Lower leg skin (tissue), 3 donors: ENCODE measurements at regions not wholly inside any gene's neighbourhood (a gene's known extent, or its start where the extent isn't known, plus 50 kb on each side); places are given as distances from the start of the nearest gene placed in this dataset.

ENCODE experiments used
- POLR2A ChIP-seq, 2 donors: fragments of 450-650 bp; IDR thresholded peaks; one replicate each; pipeline ENCODE4 v1.6.1; 2016 to 2017; ENCODE audit warnings: antibody characterized with exemption in 2 of 2, mild to moderate bottlenecking in 1 of 2, moderate library complexity in 1 of 2
- TF ChIP-seq, protein P1 (sequence below), 3 donors: fragments of 450-650 bp; IDR thresholded peaks; one replicate each; pipeline ENCODE4 v1.5.1; 2016; ENCODE audit warnings: antibody characterized with exemption in 3 of 3, mild to moderate bottlenecking in 3 of 3, moderate library complexity in 2 of 3

DNA sequence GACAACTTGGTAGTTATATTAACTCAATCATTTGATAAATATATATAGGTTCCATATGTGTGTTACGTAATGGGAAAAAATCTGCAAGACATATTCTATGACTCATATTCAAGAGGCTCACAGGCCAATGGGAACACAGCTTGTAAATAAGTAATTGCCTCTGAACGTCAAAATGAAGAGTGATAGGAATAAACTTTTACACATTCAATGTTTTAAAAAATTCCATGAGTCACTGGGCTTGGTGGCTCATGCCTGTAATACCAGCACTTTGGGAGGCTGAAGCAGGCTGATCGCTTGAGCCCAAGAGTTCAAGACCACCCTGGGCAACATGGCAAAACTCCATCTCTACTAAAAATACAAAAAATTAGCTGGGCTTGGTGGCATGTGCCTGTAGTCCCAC lies 209.4 kb upstream of the MCHR2 start:
- TF ChIP-seq, protein P1, sequence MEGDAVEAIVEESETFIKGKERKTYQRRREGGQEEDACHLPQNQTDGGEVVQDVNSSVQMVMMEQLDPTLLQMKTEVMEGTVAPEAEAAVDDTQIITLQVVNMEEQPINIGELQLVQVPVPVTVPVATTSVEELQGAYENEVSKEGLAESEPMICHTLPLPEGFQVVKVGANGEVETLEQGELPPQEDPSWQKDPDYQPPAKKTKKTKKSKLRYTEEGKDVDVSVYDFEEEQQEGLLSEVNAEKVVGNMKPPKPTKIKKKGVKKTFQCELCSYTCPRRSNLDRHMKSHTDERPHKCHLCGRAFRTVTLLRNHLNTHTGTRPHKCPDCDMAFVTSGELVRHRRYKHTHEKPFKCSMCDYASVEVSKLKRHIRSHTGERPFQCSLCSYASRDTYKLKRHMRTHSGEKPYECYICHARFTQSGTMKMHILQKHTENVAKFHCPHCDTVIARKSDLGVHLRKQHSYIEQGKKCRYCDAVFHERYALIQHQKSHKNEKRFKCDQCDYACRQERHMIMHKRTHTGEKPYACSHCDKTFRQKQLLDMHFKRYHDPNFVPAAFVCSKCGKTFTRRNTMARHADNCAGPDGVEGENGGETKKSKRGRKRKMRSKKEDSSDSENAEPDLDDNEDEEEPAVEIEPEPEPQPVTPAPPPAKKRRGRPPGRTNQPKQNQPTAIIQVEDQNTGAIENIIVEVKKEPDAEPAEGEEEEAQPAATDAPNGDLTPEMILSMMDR (IDR thresholded peaks at IDR 0.05) = no peak
- TF ChIP-seq POLR2A (IDR thresholded peaks at IDR 0.05) = no peak
